Astrocyte (in vitro differentiated cells and primary cell): ENCODE measurements at regions not wholly inside any gene's neighbourhood (a gene's known extent, or its start where the extent isn't known, plus 50 kb on each side); places are given as distances from the start of the nearest gene placed in this dataset.

Source experiments
- EZH2 ChIP-seq: IDR thresholded peaks from 2 replicates; pipeline ENCODE4 v1.6.1; 2012; ENCODE audit warnings: mild to moderate bottlenecking, low read length, inconsistent platforms; ENCODE audit not compliant: insufficient read depth
- TF ChIP-seq, protein P1 (sequence below): IDR thresholded peaks from 2 replicates; pipeline ENCODE4 v1.5.1; 2011; ENCODE audit warnings: low read depth, mild to moderate bottlenecking, inconsistent platforms, low read length, moderate library complexity; ENCODE audit not compliant: insufficient read depth

DNA sequence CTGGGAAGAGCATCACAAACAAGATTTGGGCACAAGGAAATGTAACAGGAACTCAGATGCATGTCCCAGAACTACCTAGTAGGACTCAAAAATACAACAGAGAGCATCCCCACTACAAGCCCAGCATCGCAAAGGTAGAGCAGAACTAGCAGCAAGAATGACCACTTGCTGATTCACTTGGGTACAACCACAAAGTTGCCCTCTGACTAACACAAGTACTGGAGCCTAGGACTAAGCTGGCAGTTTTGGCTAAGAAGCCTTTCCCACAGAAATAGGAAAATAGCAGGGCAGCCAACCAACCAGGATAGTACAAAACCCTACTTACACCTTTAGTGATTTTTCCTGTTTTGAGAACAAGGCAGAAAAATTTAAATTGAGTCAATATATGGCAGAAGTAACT, 193.8 kb downstream of the PAX3 start:
- TF ChIP-seq, protein P1, sequence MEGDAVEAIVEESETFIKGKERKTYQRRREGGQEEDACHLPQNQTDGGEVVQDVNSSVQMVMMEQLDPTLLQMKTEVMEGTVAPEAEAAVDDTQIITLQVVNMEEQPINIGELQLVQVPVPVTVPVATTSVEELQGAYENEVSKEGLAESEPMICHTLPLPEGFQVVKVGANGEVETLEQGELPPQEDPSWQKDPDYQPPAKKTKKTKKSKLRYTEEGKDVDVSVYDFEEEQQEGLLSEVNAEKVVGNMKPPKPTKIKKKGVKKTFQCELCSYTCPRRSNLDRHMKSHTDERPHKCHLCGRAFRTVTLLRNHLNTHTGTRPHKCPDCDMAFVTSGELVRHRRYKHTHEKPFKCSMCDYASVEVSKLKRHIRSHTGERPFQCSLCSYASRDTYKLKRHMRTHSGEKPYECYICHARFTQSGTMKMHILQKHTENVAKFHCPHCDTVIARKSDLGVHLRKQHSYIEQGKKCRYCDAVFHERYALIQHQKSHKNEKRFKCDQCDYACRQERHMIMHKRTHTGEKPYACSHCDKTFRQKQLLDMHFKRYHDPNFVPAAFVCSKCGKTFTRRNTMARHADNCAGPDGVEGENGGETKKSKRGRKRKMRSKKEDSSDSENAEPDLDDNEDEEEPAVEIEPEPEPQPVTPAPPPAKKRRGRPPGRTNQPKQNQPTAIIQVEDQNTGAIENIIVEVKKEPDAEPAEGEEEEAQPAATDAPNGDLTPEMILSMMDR, result no peak
- no peak for TF ChIP-seq EZH2
